Choroid plexus epithelial cell (primary cell): ENCODE measurements at regions not wholly inside any gene's neighbourhood (a gene's known extent, or its start where the extent isn't known, plus 50 kb on each side); places are given as distances from the start of the nearest gene placed in this dataset.

Source experiments
- DNase-seq: peaks from one replicate; pipeline ENCODE4 v3.0.0-alpha.2; 2010; ENCODE audit warnings: low read depth
- H3K4me3 ChIP-seq: 2 replicates; pipeline ENCODE4 v1.5.1; 2011; ENCODE audit warnings: low read depth, mild to moderate bottlenecking, control low read depth, low read length, moderate library complexity
- CTCF ChIP-seq: conservative IDR thresholded peaks from 2 replicates; pipeline ENCODE4 v1.5.1; 2011; ENCODE audit warnings: low read depth, mild to moderate bottlenecking, control low read depth, inconsistent platforms, low read length, moderate library complexity

- DNase-seq = no peak
- no peak for TF ChIP-seq CTCF
- no peak overlapping the region for H3K4me3 ChIP-seq
Observed at GRCh38 chr4:141339966-141340365, 119.3 kb downstream of the ZNF330 start.

- no peak for TF ChIP-seq CTCF
- DNase-seq = no peak
- H3K4me3 ChIP-seq = no peak overlapping the region
Observed at GRCh38 chr4:141340458-141340857, 119.8 kb downstream of the ZNF330 start.

GRCh38 chr4:141346144-141346543 lies 125.4 kb downstream of the ZNF330 start:
- no peak overlapping the region for H3K4me3 ChIP-seq
- DNase-seq = peak; percentile 82
- TF ChIP-seq CTCF = peak; percentile 71

- H3K4me3 ChIP-seq = no peak overlapping the region
- no peak for TF ChIP-seq CTCF
- no peak for DNase-seq
Observed at GRCh38 chr4:141347684-141348083, 127.0 kb downstream of the ZNF330 start.

GRCh38 chr4:141348125-141348524 lies 127.4 kb downstream of the ZNF330 start:
- no peak overlapping the region for H3K4me3 ChIP-seq
- no peak for TF ChIP-seq CTCF
- DNase-seq = peak; percentile 38

GRCh38 chr4:141348573-141348972 lies 127.9 kb downstream of the ZNF330 start:
- no peak for TF ChIP-seq CTCF

GRCh38 chr4:141349236-141349635 lies 128.5 kb downstream of the ZNF330 start:
- TF ChIP-seq CTCF = no peak
- no peak overlapping the region for H3K4me3 ChIP-seq
- DNase-seq = no peak

More at GRCh38 chr4:141348573-141348972, 127.9 kb downstream of the ZNF330 start:
- no peak overlapping the region for H3K4me3 ChIP-seq
- no peak for DNase-seq
